ENCODE measurements at regions not wholly inside any gene's neighbourhood (a gene's known extent, or its start where the extent isn't known, plus 50 kb on each side); places are given as distances from the start of the nearest gene placed in this dataset.

GRCh38 chr6:21469213-21469612 lies 124.3 kb upstream of the SOX4 start:
- Histone ChIP-seq H3K27me3 (no peaks in the 10 kb centered on the region), H3K9me3 (no peaks in the 10 kb centered on the region), H3K36me3 (no peaks in the 10 kb centered on the region), H3K27ac (no peak overlapping the region), H3K4me3 (no peak overlapping the region), H3K4me1 (ENCODE audit: insufficient read depth) (peaks cover 2% of the 10 kb centered on the region)
- 59 to 68% (median 62%) methylated on average over 3 of the region's 3 CpGs for WGBS, 3 donors
- no peak for TF ChIP-seq CTCF (IDR thresholded peaks at IDR 0.05)
- TF ChIP-seq EP300 (IDR thresholded peaks at IDR 0.05), result no peak
- no peak for TF ChIP-seq POLR2A (IDR thresholded peaks at IDR 0.05)
- intact Hi-C loops (cut with DNase I), result no loop called here
- DNase-seq, result no peak

GRCh38 chr6:21476112-21476511 lies 117.4 kb upstream of the SOX4 start:
- peaks cover 12% of the 10 kb centered on the region for H3K4me1 ChIP-seq (ENCODE audit: insufficient read depth)
- no peaks in the 10 kb centered on the region for H3K9me3 ChIP-seq
- no peaks in the 10 kb centered on the region for H3K36me3 ChIP-seq
- no peak overlapping the region for H3K4me3 ChIP-seq
- no peak overlapping the region for H3K27ac ChIP-seq
- 88 to 92% (median 89%) methylated on average over 4 of the region's 4 CpGs for WGBS, 3 donors
- no peak for DNase-seq
- TF ChIP-seq EP300 (IDR thresholded peaks at IDR 0.05), result no peak
- TF ChIP-seq POLR2A (IDR thresholded peaks at IDR 0.05), result no peak
- no peak for TF ChIP-seq CTCF (IDR thresholded peaks at IDR 0.05)
- intact Hi-C loops (cut with DNase I), result no loop called here
- H3K27me3 ChIP-seq, result no peaks in the 10 kb centered on the region

- Histone ChIP-seq H3K9me3 (no peaks in the 10 kb centered on the region), H3K4me3 (no peak overlapping the region), H3K27ac (peak overlapping the region in 1 of 2 donors; percentile 82), H3K36me3 (no peaks in the 10 kb centered on the region), H3K4me1 (ENCODE audit: insufficient read depth) (peaks cover 12% of the 10 kb centered on the region), H3K27me3 (no peaks in the 10 kb centered on the region)
- TF ChIP-seq POLR2A (IDR thresholded peaks at IDR 0.05), result no peak
- no peak for TF ChIP-seq EP300 (IDR thresholded peaks at IDR 0.05)
- no peak for TF ChIP-seq CTCF (IDR thresholded peaks at IDR 0.05)
- WGBS, 3 donors, result 10 to 25% (median 13%) methylated on average over 2 of the region's 2 CpGs
- no peak for DNase-seq
- intact Hi-C loops (cut with DNase I), result no loop called here
Measured at GRCh38 chr6:21478411-21478810, 115.1 kb upstream of the SOX4 start.

GRCh38 chr6:21478883-21479539 lies 114.5 kb upstream of the SOX4 start:
- Histone ChIP-seq H3K4me3 (peak overlapping the region; percentile 12), H3K27me3 (no peaks in the 10 kb centered on the region), H3K36me3 (no peaks in the 10 kb centered on the region), H3K9me3 (no peaks in the 10 kb centered on the region), H3K4me1 (ENCODE audit: insufficient read depth) (peaks cover 12% of the 10 kb centered on the region), H3K27ac (peak overlapping the region in 1 of 2 donors; percentile 82)
- intact Hi-C loops (cut with DNase I), result no loop called here
- no peak for TF ChIP-seq CTCF (IDR thresholded peaks at IDR 0.05)
- TF ChIP-seq EP300 (IDR thresholded peaks at IDR 0.05), result no peak
- TF ChIP-seq POLR2A (IDR thresholded peaks at IDR 0.05), result no peak
- WGBS, 3 donors, result 3 to 8% (median 3%) methylated on average over 15 of the region's 15 CpGs
- peak; percentile 59 to 67 (median 61) for DNase-seq
